Activated T-cell treated with anti-CD3 and anti-CD28 coated beads for 4 hours (primary cell): ENCODE measurements at regions not wholly inside any gene's neighbourhood (a gene's known extent, or its start where the extent isn't known, plus 50 kb on each side); places are given as distances from the start of the nearest gene placed in this dataset.

Source experiments
- DNase-seq: peaks from one replicate; pipeline ENCODE4 v3.0.0-alpha.2; 2020

DNA sequence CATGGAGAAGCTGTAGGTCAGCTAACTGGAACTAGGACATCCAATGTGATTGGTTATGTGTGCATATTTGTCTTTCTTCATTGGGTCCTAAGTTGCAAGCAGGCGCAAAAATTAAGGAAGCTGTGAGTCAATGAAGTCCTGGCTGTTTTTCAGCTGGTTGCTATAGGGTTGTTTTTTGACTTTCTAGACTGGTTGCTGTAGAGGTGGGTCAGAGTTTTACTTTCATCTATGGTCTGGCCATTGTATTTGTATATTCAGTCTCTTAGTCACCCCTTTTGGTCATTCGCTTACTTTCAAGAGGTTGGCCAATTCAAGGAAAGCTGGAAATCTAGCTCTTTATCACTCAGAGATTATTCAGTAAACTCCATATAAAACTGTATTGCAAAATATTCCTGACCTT lies 62.0 kb upstream of the AMZ2 start:
- no peak for DNase-seq

GRCh38 chr17:68190495-68190894 lies 57.3 kb upstream of the AMZ2 start:
- no peak for DNase-seq

GRCh38 chr17:68195667-68196393 lies 52.0 kb upstream of the AMZ2 start:
- DNase-seq = no peak

DNA sequence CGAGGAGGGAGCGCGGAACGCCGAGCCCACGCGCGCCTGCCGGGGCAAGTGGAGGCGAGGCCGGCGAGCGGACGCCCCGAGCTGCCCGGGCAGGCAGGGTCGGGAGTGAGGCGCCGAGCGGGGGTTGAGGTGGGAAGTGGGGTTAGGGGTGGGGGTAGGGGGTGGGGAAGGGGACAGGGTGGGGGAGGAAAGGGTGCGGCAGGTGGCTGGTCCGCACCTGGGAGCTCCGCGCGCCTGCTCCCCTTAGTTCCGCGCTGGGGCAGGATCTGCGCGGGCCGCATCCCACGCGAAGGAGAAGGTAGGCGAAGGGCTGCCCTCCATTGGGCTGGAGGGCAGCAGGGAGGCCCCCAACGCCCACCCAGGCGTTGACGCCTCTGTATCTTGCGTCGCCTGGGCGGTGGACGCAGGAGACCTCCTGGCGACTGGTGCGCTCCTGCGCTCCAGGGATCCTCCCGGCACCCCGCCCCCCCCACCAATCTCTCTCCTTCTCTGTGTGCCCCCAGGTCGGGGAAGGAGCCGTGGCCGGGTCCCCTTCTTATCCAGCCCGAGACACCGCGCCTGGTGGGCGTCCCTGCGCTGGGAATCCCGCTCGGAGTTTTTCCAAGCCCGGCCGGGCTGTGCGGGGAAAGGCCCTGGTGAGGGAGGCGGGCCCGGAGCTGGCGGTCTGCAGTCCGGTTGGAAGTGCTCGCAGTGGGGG lies 51.3 kb upstream of the AMZ2 start:
- no peak for DNase-seq

DNA sequence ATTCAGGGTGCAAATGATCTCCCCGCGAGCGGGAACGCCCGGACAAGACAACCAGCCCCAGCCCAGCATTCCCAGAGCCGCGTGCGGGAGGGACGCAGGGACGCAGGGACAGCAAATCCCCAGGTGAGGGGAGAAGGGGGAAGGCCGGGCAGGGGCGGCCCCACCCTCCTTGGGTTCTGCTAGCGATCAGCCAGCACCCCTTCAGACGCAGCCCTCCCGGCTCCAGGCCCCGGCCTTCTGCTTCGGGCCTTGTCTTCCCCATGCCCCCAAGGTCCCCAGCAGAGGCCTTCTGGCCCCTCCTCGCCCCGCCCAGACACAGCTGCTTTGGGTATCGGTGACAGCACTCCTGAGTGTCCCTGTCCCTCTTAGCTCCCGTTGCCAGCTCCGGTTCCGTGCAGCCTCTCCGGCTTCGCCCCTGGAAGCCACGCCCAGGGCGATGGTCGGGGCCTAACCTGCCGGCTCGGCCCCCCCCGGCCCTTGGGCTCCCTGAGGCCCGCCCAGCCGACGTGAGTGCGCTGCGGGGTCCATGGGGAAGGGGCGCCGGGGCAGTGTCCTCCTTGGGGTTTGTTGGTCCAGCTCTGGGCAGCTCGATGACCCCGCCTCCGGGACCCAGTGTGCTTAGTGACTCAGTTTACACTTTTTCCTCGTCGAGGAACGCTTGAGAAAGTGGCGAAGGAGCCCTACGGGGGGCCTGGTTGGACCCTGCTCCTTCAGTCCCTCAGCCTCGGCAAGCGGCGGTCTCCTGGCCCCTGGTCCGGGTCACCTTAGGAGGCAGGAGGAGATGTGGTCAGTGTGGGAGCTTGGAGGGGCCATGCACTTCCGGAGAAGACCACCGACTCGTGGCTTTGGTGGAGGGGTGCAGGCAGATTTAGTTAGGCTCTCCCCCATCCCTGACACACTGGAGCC lies 50.5 kb upstream of the AMZ2 start:
- no peak for DNase-seq

- DNase-seq = no peak
Observed at GRCh38 chr17:68197997-68198930, 49.6 kb upstream of the AMZ2 start.
